WTC11 (cell line): ENCODE measurements at regions not wholly inside any gene's neighbourhood (a gene's known extent, or its start where the extent isn't known, plus 50 kb on each side); places are given as distances from the start of the nearest gene placed in this dataset.

Experiments used
- ATAC-seq: fragments of 200-7000 bp; cut with Tn5 transposase; 2 replicates; pipeline ENCODE4 v1.10.0; 2021; ENCODE audit warnings: mild to moderate bottlenecking, moderate library complexity
- CTCF ChIA-PET: fragments of 300-600 bp; sonication (Branson Sonifier 250); formaldehyde crosslinking; loops from one replicate; lab custom pipeline; 2021; ENCODE audit warnings: antibody characterized with exemption; lab: Charles Lee
- POLR2A ChIA-PET: fragments of 350-600 bp; sonication (Branson Sonifier 250); formaldehyde crosslinking; loops from one replicate; lab custom pipeline; 2021; ENCODE audit warnings: antibody characterized with exemption; lab: Charles Lee
- DNase-seq: peaks from one replicate; pipeline ENCODE4 v3.0.0; 2021; ENCODE audit warnings: low spot score
- H3K27ac Mint-ChIP-seq: 2 replicates; pipeline ENCODE4 v1.8.0; 2021; ENCODE audit warnings: mixed read lengths
- H3K27me3 Mint-ChIP-seq: 2 replicates; pipeline ENCODE4 v1.8.0; 2021; ENCODE audit warnings: low read depth, mild to moderate bottlenecking, moderate library complexity, mixed read lengths
- H3K36me3 Mint-ChIP-seq: 2 replicates; pipeline ENCODE4 v1.8.0; 2021; ENCODE audit warnings: mixed read lengths
- H3K4me1 Mint-ChIP-seq: 2 replicates; pipeline ENCODE4 v1.8.0; 2022; ENCODE audit warnings: mixed read lengths
- H3K4me3 Mint-ChIP-seq: 2 replicates; pipeline ENCODE4 v1.8.0; 2021; ENCODE audit warnings: mild to moderate bottlenecking, moderate library complexity, mixed read lengths
- H3K9me3 Mint-ChIP-seq: 2 replicates; pipeline ENCODE4 v1.8.0; 2021; ENCODE audit warnings: mixed read lengths
- CREB1 ChIP-seq: sonication (generic); formaldehyde crosslinking; IDR thresholded peaks from 2 replicates; pipeline ENCODE4 v1.8.0; 2023; ENCODE audit warnings: mild to moderate bottlenecking, missing genetic modification reagents
- EMX1 ChIP-seq: fragments of 250-450 bp; sonication (Bioruptor Pico); IDR thresholded peaks from 2 replicates; pipeline ENCODE4 v1.8.0; 2021; ENCODE audit warnings: mild to moderate bottlenecking
- ESRRA ChIP-seq: sonication (generic); formaldehyde crosslinking; IDR thresholded peaks from 2 replicates; pipeline ENCODE4 v1.8.1; 2022; ENCODE audit warnings: mild to moderate bottlenecking, missing genetic modification reagents, borderline replicate concordance
- MXD4 ChIP-seq: fragments of 250-450 bp; sonication (Bioruptor Pico); IDR thresholded peaks from 2 replicates; pipeline ENCODE4 v1.8.0; 2021; ENCODE audit warnings: mild to moderate bottlenecking, moderate library complexity, borderline replicate concordance
- NFE2L1 ChIP-seq: sonication (generic); formaldehyde crosslinking; IDR thresholded peaks from 2 replicates; pipeline ENCODE4 v1.8.1; 2023; ENCODE audit warnings: missing genetic modification reagents
- NR2C2 ChIP-seq: sonication (generic); formaldehyde crosslinking; IDR thresholded peaks from 2 replicates; pipeline ENCODE4 v1.8.0; 2022; ENCODE audit warnings: mild to moderate bottlenecking, missing genetic modification reagents
- SOX15 ChIP-seq: fragments of 250-450 bp; sonication (Bioruptor Pico); IDR thresholded peaks from 2 replicates; pipeline ENCODE4 v1.9.0; 2021; ENCODE audit warnings: mild to moderate bottlenecking
- SP1 ChIP-seq: sonication (generic); formaldehyde crosslinking; conservative IDR thresholded peaks from 2 replicates; pipeline ENCODE4 v1.8.1; 2022; ENCODE audit warnings: missing genetic modification reagents
- ZBTB21 ChIP-seq: sonication (generic); formaldehyde crosslinking; IDR thresholded peaks from 2 replicates; pipeline ENCODE4 v1.8.1; 2023; ENCODE audit warnings: mild to moderate bottlenecking, missing genetic modification reagents, borderline replicate concordance
- ZNF416 ChIP-seq: fragments of 250-450 bp; sonication (Bioruptor Pico); IDR thresholded peaks from 2 replicates; pipeline ENCODE4 v1.9.0; 2021; ENCODE audit warnings: mild to moderate bottlenecking, inconsistent platforms
- TF ChIP-seq, protein P1 (sequence below): sonication (generic); formaldehyde crosslinking; IDR thresholded peaks from 2 replicates; pipeline ENCODE4 v1.8.0; 2022; ENCODE audit warnings: mild to moderate bottlenecking, missing genetic modification reagents
- TF ChIP-seq, protein P2 (sequence below): sonication (generic); formaldehyde crosslinking; IDR thresholded peaks from 2 replicates; pipeline ENCODE4 v1.8.0; 2023; ENCODE audit warnings: missing genetic modification reagents, mild to moderate bottlenecking, borderline replicate concordance
- TF ChIP-seq, protein P3 (sequence below): fragments of 250-450 bp; sonication (Bioruptor Pico); IDR thresholded peaks from 2 replicates; pipeline ENCODE4 v1.8.0; 2021; ENCODE audit warnings: mild to moderate bottlenecking
- TF ChIP-seq, protein P4 (sequence below): fragments of 250-450 bp; sonication (Bioruptor Pico); IDR thresholded peaks from 2 replicates; pipeline ENCODE4 v1.9.0; 2021; ENCODE audit warnings: moderate library complexity, mild to moderate bottlenecking, inconsistent platforms, borderline replicate concordance
- TF ChIP-seq, protein P5 (sequence below): sonication (generic); formaldehyde crosslinking; IDR thresholded peaks from 2 replicates; pipeline ENCODE4 v1.8.1; 2022; ENCODE audit warnings: mild to moderate bottlenecking, moderate library complexity, missing genetic modification reagents
- TF ChIP-seq, protein P6 (sequence below): sonication (generic); formaldehyde crosslinking; IDR thresholded peaks from 2 replicates; pipeline ENCODE4 v1.8.1; 2022; ENCODE audit warnings: low read depth, missing genetic modification reagents, borderline replicate concordance
- TF ChIP-seq, protein P7 (sequence below): sonication (generic); formaldehyde crosslinking; IDR thresholded peaks from 2 replicates; pipeline ENCODE4 v1.8.0; 2022; ENCODE audit warnings: mild to moderate bottlenecking, missing genetic modification reagents
- TF ChIP-seq, protein P8 (sequence below): sonication (generic); formaldehyde crosslinking; IDR thresholded peaks from 2 replicates; pipeline ENCODE4 v1.8.1; 2023; ENCODE audit warnings: mild to moderate bottlenecking, missing genetic modification reagents

DNA sequence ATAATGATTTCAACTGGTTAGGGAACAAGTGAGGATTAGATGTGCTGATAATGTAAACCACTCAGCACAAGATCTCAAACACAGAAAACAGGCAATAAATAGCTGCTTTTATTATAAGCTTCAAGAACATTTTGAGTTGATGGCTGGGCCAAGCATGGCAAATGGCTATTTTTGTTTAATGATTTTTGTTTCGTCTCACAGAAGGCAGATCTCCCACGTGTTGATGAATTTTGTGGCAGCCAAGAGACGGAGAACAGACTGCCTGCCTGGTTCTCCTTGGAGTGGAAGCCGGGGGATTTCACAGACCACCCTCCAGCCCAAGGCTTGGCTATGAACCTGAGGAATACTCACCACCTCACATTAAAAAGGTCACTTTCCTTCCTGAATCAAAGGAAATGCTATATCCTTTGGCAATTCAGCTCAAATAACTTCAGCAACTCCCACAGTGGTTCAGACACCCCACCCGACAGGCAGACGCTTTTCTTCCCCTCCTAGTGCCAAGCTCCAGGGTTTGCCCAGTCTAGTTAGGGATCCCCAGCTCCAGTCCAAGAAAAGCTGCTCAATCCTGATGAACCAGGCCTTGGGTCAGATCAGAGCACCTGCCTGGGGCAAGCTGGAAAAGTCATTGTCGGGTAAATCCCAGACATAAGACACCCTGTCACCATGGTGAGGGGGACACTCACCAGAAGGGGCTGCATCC, 593.5 kb downstream of the TOX3 start (continued):
- TF ChIP-seq, protein P1, sequence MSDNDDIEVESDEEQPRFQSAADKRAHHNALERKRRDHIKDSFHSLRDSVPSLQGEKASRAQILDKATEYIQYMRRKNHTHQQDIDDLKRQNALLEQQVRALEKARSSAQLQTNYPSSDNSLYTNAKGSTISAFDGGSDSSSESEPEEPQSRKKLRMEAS = no peak

DNA sequence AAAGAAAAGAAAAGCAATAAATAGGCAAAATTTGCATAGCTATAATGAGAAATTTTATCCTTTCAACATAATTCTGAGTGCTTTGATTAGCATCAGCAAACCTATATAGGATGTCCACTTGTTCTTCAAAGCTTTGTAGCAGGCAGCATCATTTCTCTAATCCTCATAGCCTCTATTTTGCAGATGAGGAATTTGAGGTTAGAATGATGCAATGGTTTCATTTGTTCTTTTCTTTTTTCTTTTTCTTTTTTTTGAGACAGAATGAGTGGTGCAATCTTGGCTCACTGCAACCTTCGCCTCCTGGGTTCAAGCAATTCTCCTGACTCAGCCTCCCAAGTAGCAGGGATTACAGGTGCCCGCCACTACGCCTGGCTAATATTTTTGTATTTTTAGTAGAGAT, 594.4 kb downstream of the TOX3 start:
- Mint-ChIP-seq H3K36me3 (no peaks in the 10 kb centered on the region), H3K27me3 (no peaks in the 10 kb centered on the region), H3K27ac (no peak overlapping the region), H3K9me3 (no peaks in the 10 kb centered on the region), H3K4me3 (no peak overlapping the region), H3K4me1 (peaks cover 64% of the 10 kb centered on the region)
- ChIA-PET CTCF (interaction anchor here (0.6 to 1.7 kb wide), 6 partner anchors 11 to 134 kb away, joined by 4 to 13 read pairs (median 6); no protein-coding TSS in a partner anchor), POLR2A (interaction anchor here (0.8 kb wide), 1 partner anchor 13 kb away, joined by 3 read pairs; no protein-coding TSS in a partner anchor)
- ATAC-seq (no peak), DNase-seq (no peak)
- TF ChIP-seq CREB1 (CRISPR knock-in tag) (no peak), SP1 (no peak), NFE2L1 (CRISPR knock-in tag) (no peak), EMX1 (no peak), ZNF416 (no peak), MXD4 (CRISPR knock-in tag) (no peak), ESRRA (no peak), SOX15 (no peak), ZBTB21 (no peak), NR2C2 (CRISPR knock-in tag) (no peak)
- TF ChIP-seq, protein P2, sequence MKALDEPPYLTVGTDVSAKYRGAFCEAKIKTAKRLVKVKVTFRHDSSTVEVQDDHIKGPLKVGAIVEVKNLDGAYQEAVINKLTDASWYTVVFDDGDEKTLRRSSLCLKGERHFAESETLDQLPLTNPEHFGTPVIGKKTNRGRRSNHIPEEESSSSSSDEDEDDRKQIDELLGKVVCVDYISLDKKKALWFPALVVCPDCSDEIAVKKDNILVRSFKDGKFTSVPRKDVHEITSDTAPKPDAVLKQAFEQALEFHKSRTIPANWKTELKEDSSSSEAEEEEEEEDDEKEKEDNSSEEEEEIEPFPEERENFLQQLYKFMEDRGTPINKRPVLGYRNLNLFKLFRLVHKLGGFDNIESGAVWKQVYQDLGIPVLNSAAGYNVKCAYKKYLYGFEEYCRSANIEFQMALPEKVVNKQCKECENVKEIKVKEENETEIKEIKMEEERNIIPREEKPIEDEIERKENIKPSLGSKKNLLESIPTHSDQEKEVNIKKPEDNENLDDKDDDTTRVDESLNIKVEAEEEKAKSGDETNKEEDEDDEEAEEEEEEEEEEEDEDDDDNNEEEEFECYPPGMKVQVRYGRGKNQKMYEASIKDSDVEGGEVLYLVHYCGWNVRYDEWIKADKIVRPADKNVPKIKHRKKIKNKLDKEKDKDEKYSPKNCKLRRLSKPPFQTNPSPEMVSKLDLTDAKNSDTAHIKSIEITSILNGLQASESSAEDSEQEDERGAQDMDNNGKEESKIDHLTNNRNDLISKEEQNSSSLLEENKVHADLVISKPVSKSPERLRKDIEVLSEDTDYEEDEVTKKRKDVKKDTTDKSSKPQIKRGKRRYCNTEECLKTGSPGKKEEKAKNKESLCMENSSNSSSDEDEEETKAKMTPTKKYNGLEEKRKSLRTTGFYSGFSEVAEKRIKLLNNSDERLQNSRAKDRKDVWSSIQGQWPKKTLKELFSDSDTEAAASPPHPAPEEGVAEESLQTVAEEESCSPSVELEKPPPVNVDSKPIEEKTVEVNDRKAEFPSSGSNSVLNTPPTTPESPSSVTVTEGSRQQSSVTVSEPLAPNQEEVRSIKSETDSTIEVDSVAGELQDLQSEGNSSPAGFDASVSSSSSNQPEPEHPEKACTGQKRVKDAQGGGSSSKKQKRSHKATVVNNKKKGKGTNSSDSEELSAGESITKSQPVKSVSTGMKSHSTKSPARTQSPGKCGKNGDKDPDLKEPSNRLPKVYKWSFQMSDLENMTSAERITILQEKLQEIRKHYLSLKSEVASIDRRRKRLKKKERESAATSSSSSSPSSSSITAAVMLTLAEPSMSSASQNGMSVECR (CRISPR knock-in tag) = no peak
- TF ChIP-seq, protein P3, sequence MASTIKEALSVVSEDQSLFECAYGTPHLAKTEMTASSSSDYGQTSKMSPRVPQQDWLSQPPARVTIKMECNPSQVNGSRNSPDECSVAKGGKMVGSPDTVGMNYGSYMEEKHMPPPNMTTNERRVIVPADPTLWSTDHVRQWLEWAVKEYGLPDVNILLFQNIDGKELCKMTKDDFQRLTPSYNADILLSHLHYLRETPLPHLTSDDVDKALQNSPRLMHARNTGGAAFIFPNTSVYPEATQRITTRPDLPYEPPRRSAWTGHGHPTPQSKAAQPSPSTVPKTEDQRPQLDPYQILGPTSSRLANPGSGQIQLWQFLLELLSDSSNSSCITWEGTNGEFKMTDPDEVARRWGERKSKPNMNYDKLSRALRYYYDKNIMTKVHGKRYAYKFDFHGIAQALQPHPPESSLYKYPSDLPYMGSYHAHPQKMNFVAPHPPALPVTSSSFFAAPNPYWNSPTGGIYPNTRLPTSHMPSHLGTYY (CRISPR knock-in tag) = no peak
- TF ChIP-seq, protein P4, sequence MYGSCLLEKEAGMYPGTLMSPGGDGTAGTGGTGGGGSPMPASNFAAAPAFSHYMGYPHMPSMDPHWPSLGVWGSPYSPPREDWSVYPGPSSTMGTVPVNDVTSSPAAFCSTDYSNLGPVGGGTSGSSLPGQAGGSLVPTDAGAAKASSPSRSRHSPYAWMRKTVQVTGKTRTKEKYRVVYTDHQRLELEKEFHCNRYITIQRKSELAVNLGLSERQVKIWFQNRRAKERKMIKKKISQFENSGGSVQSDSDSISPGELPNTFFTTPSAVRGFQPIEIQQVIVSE (CRISPR knock-in tag) = no peak
- TF ChIP-seq, protein P5, sequence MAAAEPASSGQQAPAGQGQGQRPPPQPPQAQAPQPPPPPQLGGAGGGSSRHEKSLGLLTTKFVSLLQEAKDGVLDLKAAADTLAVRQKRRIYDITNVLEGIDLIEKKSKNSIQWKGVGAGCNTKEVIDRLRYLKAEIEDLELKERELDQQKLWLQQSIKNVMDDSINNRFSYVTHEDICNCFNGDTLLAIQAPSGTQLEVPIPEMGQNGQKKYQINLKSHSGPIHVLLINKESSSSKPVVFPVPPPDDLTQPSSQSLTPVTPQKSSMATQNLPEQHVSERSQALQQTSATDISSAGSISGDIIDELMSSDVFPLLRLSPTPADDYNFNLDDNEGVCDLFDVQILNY (CRISPR knock-in tag) = no peak
- TF ChIP-seq, protein P6, sequence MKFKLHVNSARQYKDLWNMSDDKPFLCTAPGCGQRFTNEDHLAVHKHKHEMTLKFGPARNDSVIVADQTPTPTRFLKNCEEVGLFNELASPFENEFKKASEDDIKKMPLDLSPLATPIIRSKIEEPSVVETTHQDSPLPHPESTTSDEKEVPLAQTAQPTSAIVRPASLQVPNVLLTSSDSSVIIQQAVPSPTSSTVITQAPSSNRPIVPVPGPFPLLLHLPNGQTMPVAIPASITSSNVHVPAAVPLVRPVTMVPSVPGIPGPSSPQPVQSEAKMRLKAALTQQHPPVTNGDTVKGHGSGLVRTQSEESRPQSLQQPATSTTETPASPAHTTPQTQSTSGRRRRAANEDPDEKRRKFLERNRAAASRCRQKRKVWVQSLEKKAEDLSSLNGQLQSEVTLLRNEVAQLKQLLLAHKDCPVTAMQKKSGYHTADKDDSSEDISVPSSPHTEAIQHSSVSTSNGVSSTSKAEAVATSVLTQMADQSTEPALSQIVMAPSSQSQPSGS (CRISPR knock-in tag) = no peak
- TF ChIP-seq, protein P7, sequence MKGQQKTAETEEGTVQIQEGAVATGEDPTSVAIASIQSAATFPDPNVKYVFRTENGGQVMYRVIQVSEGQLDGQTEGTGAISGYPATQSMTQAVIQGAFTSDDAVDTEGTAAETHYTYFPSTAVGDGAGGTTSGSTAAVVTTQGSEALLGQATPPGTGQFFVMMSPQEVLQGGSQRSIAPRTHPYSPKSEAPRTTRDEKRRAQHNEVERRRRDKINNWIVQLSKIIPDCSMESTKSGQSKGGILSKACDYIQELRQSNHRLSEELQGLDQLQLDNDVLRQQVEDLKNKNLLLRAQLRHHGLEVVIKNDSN (CRISPR knock-in tag) = no peak
- TF ChIP-seq, protein P8, sequence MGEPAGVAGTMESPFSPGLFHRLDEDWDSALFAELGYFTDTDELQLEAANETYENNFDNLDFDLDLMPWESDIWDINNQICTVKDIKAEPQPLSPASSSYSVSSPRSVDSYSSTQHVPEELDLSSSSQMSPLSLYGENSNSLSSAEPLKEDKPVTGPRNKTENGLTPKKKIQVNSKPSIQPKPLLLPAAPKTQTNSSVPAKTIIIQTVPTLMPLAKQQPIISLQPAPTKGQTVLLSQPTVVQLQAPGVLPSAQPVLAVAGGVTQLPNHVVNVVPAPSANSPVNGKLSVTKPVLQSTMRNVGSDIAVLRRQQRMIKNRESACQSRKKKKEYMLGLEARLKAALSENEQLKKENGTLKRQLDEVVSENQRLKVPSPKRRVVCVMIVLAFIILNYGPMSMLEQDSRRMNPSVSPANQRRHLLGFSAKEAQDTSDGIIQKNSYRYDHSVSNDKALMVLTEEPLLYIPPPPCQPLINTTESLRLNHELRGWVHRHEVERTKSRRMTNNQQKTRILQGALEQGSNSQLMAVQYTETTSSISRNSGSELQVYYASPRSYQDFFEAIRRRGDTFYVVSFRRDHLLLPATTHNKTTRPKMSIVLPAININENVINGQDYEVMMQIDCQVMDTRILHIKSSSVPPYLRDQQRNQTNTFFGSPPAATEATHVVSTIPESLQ (CRISPR knock-in tag) = no peak
